NT2/D1 (cell line): ENCODE measurements at regions not wholly inside any gene's neighbourhood (a gene's known extent, or its start where the extent isn't known, plus 50 kb on each side); places are given as distances from the start of the nearest gene placed in this dataset.

Experiments used
- DNase-seq: peaks from one replicate; pipeline ENCODE4 v3.0.0-alpha.2; 2011; ENCODE audit warnings: low read depth, low spot score
- H3K27me3 ChIP-seq: 2 replicates; pipeline ENCODE4 v1.6.0; 2011; ENCODE audit warnings: mild to moderate bottlenecking; ENCODE audit not compliant: insufficient read length, insufficient read depth
- H3K36me3 ChIP-seq: 2 replicates; pipeline ENCODE4 v1.6.1; 2011; ENCODE audit warnings: mild to moderate bottlenecking, low read length, mixed read lengths; ENCODE audit not compliant: insufficient read depth, insufficient read length
- H3K4me1 ChIP-seq: 2 replicates; pipeline ENCODE4 v1.5.1; 2011; ENCODE audit not compliant: insufficient read depth, insufficient read length
- H3K4me3 ChIP-seq: 2 replicates; pipeline ENCODE4 v1.5.1; 2011; ENCODE audit warnings: low read depth; ENCODE audit not compliant: insufficient read length
- H3K9ac ChIP-seq: 2 replicates; pipeline ENCODE4 v1.6.0; 2011; ENCODE audit warnings: low read depth; ENCODE audit not compliant: insufficient read length
- H3K9me3 ChIP-seq: 2 replicates; pipeline ENCODE4 v1.5.1; 2011; ENCODE audit warnings: mild to moderate bottlenecking, low read length; ENCODE audit not compliant: insufficient read depth
- SUZ12 ChIP-seq: IDR thresholded peaks from 2 replicates; pipeline ENCODE4 v1.6.1; 2011; ENCODE audit not compliant: insufficient read length, insufficient read depth; ENCODE audit errors: extremely low read depth
- YY1 ChIP-seq: IDR thresholded peaks from 2 replicates; pipeline ENCODE4 v1.6.1; 2011; ENCODE audit not compliant: insufficient read length, insufficient read depth
- ZNF274 ChIP-seq: IDR thresholded peaks from 2 replicates; pipeline ENCODE4 v1.6.1; 2011; ENCODE audit warnings: mild to moderate bottlenecking, low read depth, low read length

- no peaks in the 10 kb centered on the region for H3K36me3 ChIP-seq
- peaks cover 4% of the 10 kb centered on the region for H3K4me1 ChIP-seq
- DNase-seq, result no peak
- H3K9me3 ChIP-seq, result no peaks in the 10 kb centered on the region
- no peak for TF ChIP-seq YY1
- TF ChIP-seq SUZ12, result no peak
- no peak for TF ChIP-seq ZNF274
- no peaks in the 10 kb centered on the region for H3K27me3 ChIP-seq
- no peak overlapping the region for H3K4me3 ChIP-seq
- H3K9ac ChIP-seq, result no peak overlapping the region
These were observed 377.1 kb downstream of the TNS1 start for GRCh38 chr2:217625557-217626169.

- Histone ChIP-seq H3K9me3 (no peaks in the 10 kb centered on the region), H3K4me1 (peaks cover 4% of the 10 kb centered on the region), H3K36me3 (no peaks in the 10 kb centered on the region), H3K9ac (no peak overlapping the region), H3K4me3 (no peak overlapping the region), H3K27me3 (no peaks in the 10 kb centered on the region)
- no peak for TF ChIP-seq YY1
- no peak for TF ChIP-seq SUZ12
- no peak for TF ChIP-seq ZNF274
- DNase-seq, result no peak
These were observed 379.4 kb downstream of the TNS1 start for GRCh38 chr2:217623281-217623912.

- no peaks in the 10 kb centered on the region for H3K27me3 ChIP-seq
- DNase-seq, result peak; percentile 84
These were observed 380.4 kb downstream of the TNS1 start for GRCh38 chr2:217622205-217623060.

GRCh38 chr2:217621391-217621801, 381.4 kb downstream of the TNS1 start:
- no peaks in the 10 kb centered on the region for H3K36me3 ChIP-seq
- DNase-seq, result no peak
- H3K4me3 ChIP-seq, result no peak overlapping the region
- H3K9me3 ChIP-seq, result no peaks in the 10 kb centered on the region
- H3K4me1 ChIP-seq, result peaks cover 8% of the 10 kb centered on the region
- TF ChIP-seq ZNF274 (no peak), SUZ12 (no peak), YY1 (no peak)
- no peaks in the 10 kb centered on the region for H3K27me3 ChIP-seq
- no peak overlapping the region for H3K9ac ChIP-seq

More at GRCh38 chr2:217622205-217623060, 380.4 kb downstream of the TNS1 start:
- Histone ChIP-seq H3K4me3 (no peak overlapping the region), H3K9me3 (no peaks in the 10 kb centered on the region), H3K36me3 (no peaks in the 10 kb centered on the region), H3K9ac (peak overlapping the region; percentile 16), H3K4me1 (peaks cover 8% of the 10 kb centered on the region)
- no peak for TF ChIP-seq SUZ12
- no peak for TF ChIP-seq YY1
- no peak for TF ChIP-seq ZNF274

- Histone ChIP-seq H3K27me3 (no peaks in the 10 kb centered on the region), H3K36me3 (no peaks in the 10 kb centered on the region), H3K9ac (no peak overlapping the region), H3K9me3 (no peaks in the 10 kb centered on the region), H3K4me1 (peaks cover 8% of the 10 kb centered on the region), H3K4me3 (no peak overlapping the region)
- no peak for TF ChIP-seq SUZ12
- TF ChIP-seq ZNF274, result no peak
- TF ChIP-seq YY1, result no peak
- no peak for DNase-seq
These were observed 384.1 kb downstream of the TNS1 start for GRCh38 chr2:217618744-217619143.

- H3K36me3 ChIP-seq, result no peaks in the 10 kb centered on the region
- no peak overlapping the region for H3K4me3 ChIP-seq
- H3K9me3 ChIP-seq, result no peaks in the 10 kb centered on the region
- peaks cover 8% of the 10 kb centered on the region for H3K4me1 ChIP-seq
- no peak for DNase-seq
- no peaks in the 10 kb centered on the region for H3K27me3 ChIP-seq
- TF ChIP-seq SUZ12 (no peak), ZNF274 (no peak), YY1 (no peak)
- H3K9ac ChIP-seq, result no peak overlapping the region
These were observed 385.2 kb downstream of the TNS1 start for GRCh38 chr2:217617616-217618022.

- H3K9ac ChIP-seq, result no peak overlapping the region
- H3K27me3 ChIP-seq, result no peaks in the 10 kb centered on the region
- H3K4me3 ChIP-seq, result no peak overlapping the region
- TF ChIP-seq ZNF274, result no peak
- no peak for TF ChIP-seq SUZ12
- TF ChIP-seq YY1, result no peak
- DNase-seq, result no peak
- H3K9me3 ChIP-seq, result no peaks in the 10 kb centered on the region
- H3K36me3 ChIP-seq, result no peaks in the 10 kb centered on the region
- peaks cover 7% of the 10 kb centered on the region for H3K4me1 ChIP-seq
These were observed 385.9 kb downstream of the TNS1 start for GRCh38 chr2:217616936-217617335.
